NCI-H146 treated with DMSO at 0.1 percent for 48 hours (cell line): ENCODE measurements at regions not wholly inside any gene's neighbourhood (a gene's known extent, or its start where the extent isn't known, plus 50 kb on each side); places are given as distances from the start of the nearest gene placed in this dataset.
A peak's percentile ranks its signal among the peaks of the same experiment; 100 is the strongest.
"Not testable (repeated sequence)": the region's sequence is repeated elsewhere in the genome, so short reads cannot be mapped to it uniquely, and the experiment has no call there.

ENCODE experiments used
- DNase-seq: peaks from one replicate; lab custom pipeline; 2025; ENCODE audit not compliant: unreplicated experiment; lab: John Stamatoyannopoulos, UW

GRCh38 chr6:144670259-144670658, 385.1 kb downstream of the UTRN start:
- DNase-seq = not testable (repeated sequence)

GRCh38 chr6:144673807-144674206, 388.7 kb downstream of the UTRN start:
- DNase-seq = no peak

- peak; percentile 40 for DNase-seq
Observed at GRCh38 chr6:144675231-144675861, 390.2 kb downstream of the UTRN start.

GRCh38 chr6:144676310-144676709, 391.2 kb downstream of the UTRN start:
- not testable (repeated sequence) for DNase-seq

- DNase-seq = not testable (repeated sequence)
Observed at GRCh38 chr6:144677263-144677662, 392.1 kb downstream of the UTRN start.

GRCh38 chr6:144678844-144679243, 393.7 kb downstream of the UTRN start:
- DNase-seq = no peak

- no peak for DNase-seq
Observed at GRCh38 chr6:144681334-144681733, 396.2 kb downstream of the UTRN start.

GRCh38 chr6:144683216-144684070, 398.3 kb downstream of the UTRN start:
- no peak for DNase-seq

GRCh38 chr6:144688713-144689112, 403.6 kb downstream of the UTRN start:
- no peak for DNase-seq

- no peak for DNase-seq
Observed at GRCh38 chr6:144689503-144690040, 404.4 kb downstream of the UTRN start.

GRCh38 chr6:144690133-144690532, 405.0 kb downstream of the UTRN start:
- no peak for DNase-seq

- no peak for DNase-seq
Observed at GRCh38 chr6:144690666-144691065, 405.5 kb downstream of the UTRN start.

GRCh38 chr6:144692050-144692449, 406.9 kb downstream of the UTRN start:
- DNase-seq = not testable (repeated sequence)

GRCh38 chr6:144695858-144696533, 410.9 kb downstream of the UTRN start:
- no peak for DNase-seq

GRCh38 chr6:144696610-144697368, 411.7 kb downstream of the UTRN start:
- DNase-seq = no peak

GRCh38 chr6:144697369-144697760, 412.2 kb downstream of the UTRN start:
- DNase-seq = no peak

- no peak for DNase-seq
Observed at GRCh38 chr6:144697801-144698200, 412.7 kb downstream of the UTRN start.

GRCh38 chr6:144702781-144703180, 417.6 kb downstream of the UTRN start:
- DNase-seq = no peak

- no peak for DNase-seq
Observed at GRCh38 chr6:144710207-144710606, 425.1 kb downstream of the UTRN start.

- no peak for DNase-seq
Observed at GRCh38 chr6:144711661-144712060, 426.5 kb downstream of the UTRN start.

- DNase-seq = no peak
Observed at GRCh38 chr6:144712541-144712940, 427.4 kb downstream of the UTRN start.
